GM19023 (cell line): ENCODE measurements at regions not wholly inside any gene's neighbourhood (a gene's known extent, or its start where the extent isn't known, plus 50 kb on each side); places are given as distances from the start of the nearest gene placed in this dataset.
"Not testable (repeated sequence)": the region's sequence is repeated elsewhere in the genome, so short reads cannot be mapped to it uniquely, and the experiment has no call there.

ENCODE experiments used
- ATAC-seq: cut with Tn5 transposase; IDR thresholded peaks from one replicate; pipeline ENCODE4 v1.9.1; 2021; ENCODE audit warnings: mild to moderate bottlenecking, moderate library complexity; ENCODE audit not compliant: unreplicated experiment

GRCh38 chrX:129361576-129361975, 161.7 kb downstream of the SMARCA1 start:
- no peak for ATAC-seq

DNA sequence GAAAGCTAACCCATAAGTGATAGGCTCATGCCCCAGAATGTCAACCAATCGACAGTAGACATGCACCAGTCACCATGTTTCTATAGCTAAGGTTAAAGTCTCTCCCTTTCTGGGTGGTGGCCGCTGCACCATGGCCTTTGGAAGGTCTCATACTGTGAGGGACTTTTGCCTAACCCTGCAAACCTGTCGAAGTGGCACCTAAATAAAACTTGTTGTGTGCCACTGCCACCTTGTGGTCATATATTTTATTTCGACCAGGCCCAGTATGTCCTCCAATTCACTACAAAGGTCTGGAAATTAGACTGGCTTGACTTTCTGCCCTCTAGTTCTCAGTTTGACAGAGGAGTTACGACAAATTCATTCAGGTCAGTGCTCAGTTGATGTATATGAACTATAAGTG, 163.1 kb downstream of the SMARCA1 start:
- peak; percentile 93 for ATAC-seq

DNA sequence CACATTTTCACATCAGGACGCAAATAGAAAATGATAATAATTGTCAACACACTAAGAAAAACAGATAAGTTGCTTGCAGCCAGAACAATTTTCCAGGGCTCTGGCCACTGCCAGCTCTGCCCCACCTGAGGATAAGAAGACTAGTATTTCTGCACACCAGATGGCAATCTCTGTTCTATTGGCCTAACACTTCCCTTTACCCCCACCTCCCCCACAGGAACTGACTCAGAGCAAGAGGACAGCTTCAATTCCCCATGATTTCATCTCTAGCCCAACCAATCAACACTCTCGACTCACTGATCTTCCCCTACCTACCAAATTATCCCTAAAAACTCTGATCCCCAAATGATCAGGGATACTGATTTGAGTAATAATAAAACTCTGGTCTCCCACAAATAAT, 164.0 kb downstream of the SMARCA1 start:
- no peak for ATAC-seq

DNA sequence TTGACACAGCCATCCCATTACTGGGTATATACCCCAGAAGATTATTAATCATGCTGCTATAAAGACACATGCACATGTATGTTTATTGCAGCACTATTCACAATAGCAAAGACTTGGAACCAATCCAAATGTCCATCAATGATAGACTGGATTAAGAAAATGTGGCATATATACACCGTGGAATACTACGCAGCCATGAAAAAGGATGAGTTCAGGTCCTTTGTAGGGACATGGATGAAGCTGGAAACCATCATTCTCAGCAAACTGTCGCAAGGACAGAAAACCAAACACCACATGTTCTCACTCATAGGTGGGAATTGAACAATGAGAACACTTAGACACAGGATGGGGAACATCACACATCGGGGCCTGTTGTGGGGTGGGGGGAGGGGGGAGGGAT, 165.9 kb downstream of the SMARCA1 start:
- ATAC-seq, result not testable (repeated sequence)

DNA sequence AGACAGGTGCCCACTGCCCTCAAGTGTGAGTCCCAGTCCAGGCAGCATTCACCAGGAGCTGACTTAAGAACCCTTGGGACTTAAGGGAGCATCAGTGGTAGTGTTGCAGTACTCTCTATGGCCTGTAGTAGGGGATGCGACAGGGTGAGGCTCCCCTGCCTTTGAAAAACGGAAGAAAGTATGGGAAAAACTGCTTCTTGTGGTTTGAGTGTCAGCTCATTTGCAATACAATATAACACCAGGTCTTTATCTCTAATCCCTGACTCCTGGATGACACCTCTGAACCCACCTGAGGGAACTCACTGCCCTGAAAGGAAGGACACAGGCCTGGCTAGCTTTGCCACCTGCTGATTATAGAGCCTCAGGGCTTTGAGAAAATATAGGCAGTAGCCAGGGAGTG, 176.0 kb downstream of the SMARCA1 start:
- no peak for ATAC-seq

GRCh38 chrX:129346574-129346973, 176.7 kb downstream of the SMARCA1 start:
- no peak for ATAC-seq

- ATAC-seq, result not testable (repeated sequence)
Observed at GRCh38 chrX:129337264-129337663, 186.0 kb downstream of the SMARCA1 start.

- ATAC-seq, result no peak
Observed at GRCh38 chrX:129323115-129323514, 200.2 kb downstream of the SMARCA1 start.

DNA sequence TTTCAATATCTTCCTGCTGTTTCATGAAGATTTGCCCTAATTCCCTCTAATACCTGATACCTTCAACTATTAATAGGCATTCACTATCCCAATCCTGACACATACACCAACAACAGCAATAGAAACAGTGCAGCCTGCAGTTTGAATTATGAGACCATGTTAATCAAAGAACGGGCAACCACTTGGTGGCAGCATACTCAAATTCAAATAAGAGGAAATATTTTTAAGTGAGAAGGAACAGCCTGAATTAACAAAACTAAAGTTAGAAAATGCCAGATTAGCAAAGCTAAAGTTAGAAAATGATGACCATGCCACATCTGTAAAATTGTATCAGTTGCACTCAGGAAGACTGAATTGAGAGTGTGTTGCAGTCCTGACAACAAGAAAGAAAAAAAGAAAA, 204.9 kb downstream of the SMARCA1 start:
- ATAC-seq, result no peak

GRCh38 chrX:129316461-129316860, 206.8 kb downstream of the SMARCA1 start:
- ATAC-seq, result no peak

GRCh38 chrX:129310000-129310399, 213.3 kb downstream of the SMARCA1 start:
- no peak for ATAC-seq

- ATAC-seq, result no peak
Observed at GRCh38 chrX:129262912-129263311, 260.4 kb downstream of the SMARCA1 start.

DNA sequence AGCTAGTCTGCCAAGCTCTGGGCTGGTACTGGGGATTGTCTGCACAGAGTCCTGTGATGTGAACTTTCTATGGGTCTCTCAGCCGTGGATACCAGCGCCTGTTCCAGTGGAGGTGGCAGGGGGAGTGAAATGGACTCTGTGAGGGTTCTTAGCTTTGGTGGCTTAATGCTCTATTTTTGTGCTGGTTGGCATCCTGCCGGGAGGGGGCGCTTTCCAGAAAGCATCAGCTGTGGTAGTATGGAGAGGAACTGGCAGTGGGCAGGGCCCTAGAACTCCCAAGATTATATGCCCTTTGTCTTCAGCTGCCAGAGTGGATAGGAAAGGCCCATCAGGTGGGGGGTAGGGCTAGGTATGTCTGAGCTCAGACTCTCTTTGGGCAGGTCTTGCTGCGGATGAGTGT, 267.8 kb downstream of the SMARCA1 start:
- not testable (repeated sequence) for ATAC-seq

GRCh38 chrX:129249563-129249962, 273.7 kb downstream of the SMARCA1 start:
- ATAC-seq, result no peak

- no peak for ATAC-seq
Observed at GRCh38 chrX:129247642-129248041, 275.6 kb downstream of the SMARCA1 start.

DNA sequence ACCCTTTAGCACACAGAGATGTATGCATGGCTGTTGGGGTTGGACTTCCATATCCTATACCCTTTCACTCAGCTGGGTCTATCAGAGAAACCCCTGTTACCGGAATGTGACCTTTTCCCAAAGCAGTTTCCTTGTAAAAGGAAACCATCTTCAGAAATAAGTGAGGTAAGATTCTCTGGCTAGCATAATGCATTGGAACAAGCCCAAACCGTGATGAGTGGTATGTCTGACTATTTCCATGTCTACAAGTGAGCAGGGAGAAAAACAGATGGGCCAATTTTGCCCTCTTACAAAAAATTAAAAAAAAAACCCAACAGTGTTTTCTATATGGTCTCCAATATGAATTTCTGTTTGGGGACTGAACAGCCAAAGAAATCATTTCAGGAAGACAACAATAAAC, 283.9 kb downstream of the SMARCA1 start:
- no peak for ATAC-seq

- no peak for ATAC-seq
Observed at GRCh38 chrX:129238011-129238410, 285.3 kb downstream of the SMARCA1 start.

GRCh38 chrX:129235903-129236302, 287.4 kb downstream of the SMARCA1 start:
- no peak for ATAC-seq

DNA sequence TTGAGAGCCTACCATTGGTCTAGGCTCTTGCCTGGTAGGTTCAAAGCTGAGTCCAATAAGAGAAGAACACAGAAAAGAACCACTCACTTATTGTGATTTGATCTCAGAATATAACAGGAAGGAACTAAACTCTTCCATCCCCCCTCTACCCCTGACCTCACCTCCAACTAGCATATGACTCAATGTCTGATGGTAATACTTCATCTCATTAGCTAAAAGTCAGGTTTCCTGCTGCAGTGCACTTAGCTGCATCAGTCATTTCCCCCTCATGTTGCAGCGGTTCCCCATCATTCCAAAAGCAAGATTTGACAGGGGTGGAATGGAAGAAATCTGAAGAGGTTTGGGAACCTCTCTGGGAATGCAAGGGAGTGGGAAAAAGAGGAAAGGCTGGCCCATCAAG, 289.5 kb downstream of the SMARCA1 start:
- ATAC-seq, result no peak

- no peak for ATAC-seq
Observed at GRCh38 chrX:129230850-129231512, 292.3 kb downstream of the SMARCA1 start.

DNA sequence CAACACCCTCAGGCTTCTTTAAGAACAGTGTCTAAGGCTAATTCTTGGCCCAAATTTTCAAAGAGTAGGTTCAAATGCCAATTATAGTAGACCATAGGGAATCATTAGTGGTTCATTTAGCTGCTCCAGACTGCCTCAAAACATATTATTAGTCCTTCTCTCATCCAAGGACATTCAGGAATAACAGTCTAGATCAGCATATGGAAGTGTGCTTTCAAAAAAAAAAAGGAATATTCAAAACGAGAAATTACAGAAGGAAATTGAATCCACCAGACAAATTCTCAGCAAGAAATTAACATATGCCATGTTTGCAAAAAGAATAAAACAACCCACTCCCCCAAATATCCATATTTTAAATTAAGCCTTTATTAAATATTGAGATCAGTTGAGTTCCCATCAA, 293.1 kb downstream of the SMARCA1 start:
- ATAC-seq, result no peak

- no peak for ATAC-seq
Observed at GRCh38 chrX:129227366-129227765, 295.9 kb downstream of the SMARCA1 start.

DNA sequence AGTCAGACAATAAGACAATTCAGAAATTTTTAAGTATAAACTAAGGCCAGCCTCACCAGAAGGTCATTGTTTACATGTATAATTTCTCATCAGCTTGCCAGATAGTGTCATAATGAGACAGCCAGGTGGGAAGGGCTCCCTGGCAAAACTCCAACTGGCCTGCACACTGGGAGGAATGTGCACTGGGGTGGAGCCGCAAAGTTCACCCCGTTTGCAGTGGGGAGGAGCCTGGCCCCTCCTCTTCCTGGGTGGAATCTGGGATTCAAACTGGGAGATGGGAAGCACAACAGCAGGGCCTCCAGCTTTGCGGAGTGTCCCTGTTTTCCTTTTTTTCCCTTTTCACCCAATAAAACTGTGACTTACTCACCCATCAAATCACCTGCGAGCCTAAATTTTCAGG, 329.9 kb downstream of the SMARCA1 start:
- no peak for ATAC-seq
